ENCODE measurements at regions not wholly inside any gene's neighbourhood (a gene's known extent, or its start where the extent isn't known, plus 50 kb on each side); places are given as distances from the start of the nearest gene placed in this dataset.
A peak's percentile ranks its signal among the peaks of the same experiment; 100 is the strongest.
"Not testable (repeated sequence)": the region's sequence is repeated elsewhere in the genome, so short reads cannot be mapped to it uniquely, and the experiment has no call there.

DNA sequence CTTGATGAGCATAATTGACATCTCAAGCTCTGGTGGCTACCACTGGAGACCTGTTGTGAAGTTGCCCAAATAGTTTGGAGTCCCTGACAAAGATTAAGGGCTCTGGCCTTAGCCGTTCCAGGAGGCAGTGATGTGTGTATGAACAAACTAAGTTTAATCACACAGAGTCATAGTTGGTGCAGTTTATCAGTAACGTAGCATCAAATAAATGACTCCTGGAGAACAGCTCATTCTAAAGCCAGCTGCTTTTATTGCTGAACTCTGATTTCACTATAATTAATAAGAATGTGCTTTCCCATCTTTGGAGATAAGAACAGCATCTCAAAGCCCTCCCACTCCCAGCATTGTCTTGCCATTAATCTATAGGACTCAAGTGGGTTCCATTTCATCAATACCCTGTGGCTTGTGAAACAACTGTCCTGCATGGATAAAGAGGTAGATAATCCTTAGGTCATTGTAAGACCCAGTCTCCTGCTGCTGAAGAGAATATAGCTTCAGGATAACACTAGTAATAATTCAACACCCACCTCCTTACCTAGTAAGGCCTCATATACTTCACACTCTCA lies 211.4 kb upstream of the THUMPD2 start:
- Histone ChIP-seq H3K4me3 (no peak overlapping the region), H3K27ac (no peak overlapping the region), H3K4me1 (replicated peaks in 1 of 2) (peaks cover 0 to 11% of the 10 kb centered on the region in 2 donors)
- in situ Hi-C loops (cut with MboI; ENCODE audit: low pct_unique_long_range_greater_than_20kb in 2 of 9, low sequenced_read_pairs in 9 of 9, unreplicated experiment in 9 of 9) = no loop called here
- 0 to 100% (median 83%) methylated on average over 1 to 2 of the region's 2 CpGs; no CpG with 5 or more reads in 3 of the 10 experiments for WGBS, 10 experiments
- ATAC-seq (replicated peaks in 6 of 8) = peak in 3 of 8 experiments; percentile 29 to 76 (median 61)

DNA sequence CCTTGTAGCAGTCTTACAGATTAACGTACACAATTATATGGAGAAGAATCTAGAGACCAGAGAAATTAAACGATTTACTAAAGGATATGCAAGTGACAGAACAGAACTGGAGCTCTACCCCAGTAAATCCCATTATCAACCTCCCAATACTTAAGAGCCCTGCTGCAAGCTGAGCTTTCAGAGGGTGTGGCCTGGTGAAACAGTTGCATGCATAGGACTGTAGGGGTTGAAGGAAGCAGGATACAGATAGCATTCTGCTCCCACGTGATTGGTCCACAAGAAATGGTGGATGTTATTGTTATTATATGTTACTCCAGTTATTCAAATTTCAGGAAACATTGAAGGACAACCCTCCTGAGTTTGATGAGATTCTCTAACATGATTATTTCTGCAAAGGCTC lies 210.8 kb upstream of the THUMPD2 start:
- ATAC-seq (replicated peaks in 6 of 8) = peak in 2 of 8 experiments; percentile 40 to 51
- H3K27ac ChIP-seq = no peak overlapping the region
- in situ Hi-C loops (cut with MboI; ENCODE audit: low pct_unique_long_range_greater_than_20kb in 2 of 9, low sequenced_read_pairs in 9 of 9, unreplicated experiment in 9 of 9) = no loop called here
- WGBS, 10 experiments = 0 to 100% (median 57%) methylated on average over 1 to 3 of the region's 3 CpGs; no CpG with 5 or more reads in 1 of the 10 experiments
- H3K4me1 ChIP-seq (replicated peaks in 1 of 2) = peaks cover 0 to 11% of the 10 kb centered on the region in 2 donors
- no peak overlapping the region for H3K4me3 ChIP-seq

DNA sequence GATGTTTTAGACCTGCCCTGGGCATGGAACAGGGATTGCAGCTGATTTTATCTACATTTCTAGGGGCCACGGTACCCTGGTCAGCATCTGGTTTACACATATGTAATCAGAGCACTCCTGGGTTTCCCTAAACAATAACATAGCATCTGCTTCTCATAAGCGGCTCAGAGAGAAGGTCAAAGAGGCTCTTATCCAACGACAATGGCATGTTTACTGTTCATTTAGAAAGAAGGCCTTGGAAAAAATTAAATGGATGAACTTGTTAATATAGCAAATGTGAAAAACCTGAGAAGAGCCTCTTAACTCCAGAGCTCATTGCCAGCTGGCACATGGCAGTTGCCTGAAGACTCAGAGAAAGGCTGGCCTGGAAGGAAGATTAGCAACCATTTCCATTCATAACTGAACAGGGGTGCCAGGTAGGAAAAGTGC lies 202.8 kb upstream of the THUMPD2 start:
- no peak for ATAC-seq (replicated peaks in 6 of 8)
- in situ Hi-C loops (cut with MboI; ENCODE audit: low pct_unique_long_range_greater_than_20kb in 2 of 9, low sequenced_read_pairs in 9 of 9, unreplicated experiment in 9 of 9) = no loop called here

DNA sequence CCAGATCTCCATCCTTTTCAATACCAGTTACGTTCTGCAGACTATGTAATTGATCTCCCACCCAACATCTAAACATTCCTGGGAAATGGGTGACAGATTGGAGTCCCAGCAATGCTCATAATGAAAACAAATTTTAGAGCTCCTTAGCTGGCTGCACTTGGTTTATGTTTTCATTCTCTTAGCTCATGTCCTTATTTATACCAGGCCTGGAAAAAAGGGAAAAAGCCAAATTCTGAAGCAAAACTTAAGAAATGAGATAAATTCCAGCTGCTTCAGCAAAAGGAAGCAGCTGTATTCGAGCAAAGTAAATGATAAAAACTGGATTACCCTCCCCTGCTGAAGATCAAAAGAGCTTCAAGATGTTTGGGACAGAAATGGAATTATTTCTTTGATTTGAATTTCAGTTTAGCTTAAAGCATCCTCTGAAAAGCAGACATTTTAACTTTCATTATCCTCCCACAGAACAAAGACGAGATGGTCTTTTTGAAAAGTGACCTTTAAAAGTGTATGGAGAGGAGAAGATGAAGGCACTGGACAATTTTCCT lies 196.5 kb upstream of the THUMPD2 start:
- in situ Hi-C loops (cut with MboI; ENCODE audit: low pct_unique_long_range_greater_than_20kb in 2 of 9, low sequenced_read_pairs in 9 of 9, unreplicated experiment in 9 of 9) = no loop called here
- no peak overlapping the region for H3K4me3 ChIP-seq
- no peaks in the 10 kb centered on the region for H3K4me1 ChIP-seq (replicated peaks in 1 of 2)
- WGBS, 10 experiments = 6 to 93% (median 54%) methylated on average over 1 to 3 of the region's 3 CpGs
- no peak for ATAC-seq (replicated peaks in 6 of 8)
- no peak overlapping the region for H3K27ac ChIP-seq

More for the DNA sequence above, 202.8 kb upstream of the THUMPD2 start:
- WGBS, 10 experiments = 0 to 100% (median 71%) methylated on average over 1 to 3 of the region's 3 CpGs
- Histone ChIP-seq H3K4me1 (replicated peaks in 1 of 2) (no peaks in the 10 kb centered on the region), H3K27ac (no peak overlapping the region), H3K4me3 (no peak overlapping the region)

DNA sequence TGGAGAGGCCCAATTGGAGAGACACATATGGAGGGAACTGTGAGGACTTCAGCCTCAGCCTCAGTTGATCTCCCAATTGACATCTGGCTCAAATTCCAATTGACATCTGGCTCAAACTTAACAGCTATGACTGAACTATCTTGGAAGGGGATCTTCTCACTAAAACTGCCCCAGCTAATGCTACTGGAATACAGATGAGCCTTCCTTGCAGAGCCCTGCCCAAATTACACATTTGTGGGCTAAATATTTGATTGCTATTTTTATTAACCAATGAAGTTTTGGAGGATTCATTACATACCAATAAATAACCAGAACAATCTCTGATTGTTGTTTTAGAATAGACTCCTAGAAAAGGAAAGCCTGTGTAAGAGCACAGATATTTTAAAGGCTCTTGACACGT lies 189.0 kb upstream of the THUMPD2 start:
- 0 to 86% (median 28%) methylated on average over 1 of the region's 1 CpG; no CpG with 5 or more reads in 2 of the 10 experiments for WGBS, 10 experiments
- in situ Hi-C loops (cut with MboI; ENCODE audit: low pct_unique_long_range_greater_than_20kb in 2 of 9, low sequenced_read_pairs in 9 of 9, unreplicated experiment in 9 of 9) = no loop called here
- ATAC-seq (replicated peaks in 6 of 8) = no peak
- no peak overlapping the region for H3K4me3 ChIP-seq
- no peak overlapping the region for H3K27ac ChIP-seq
- H3K4me1 ChIP-seq (replicated peaks in 1 of 2) = no peaks in the 10 kb centered on the region

DNA sequence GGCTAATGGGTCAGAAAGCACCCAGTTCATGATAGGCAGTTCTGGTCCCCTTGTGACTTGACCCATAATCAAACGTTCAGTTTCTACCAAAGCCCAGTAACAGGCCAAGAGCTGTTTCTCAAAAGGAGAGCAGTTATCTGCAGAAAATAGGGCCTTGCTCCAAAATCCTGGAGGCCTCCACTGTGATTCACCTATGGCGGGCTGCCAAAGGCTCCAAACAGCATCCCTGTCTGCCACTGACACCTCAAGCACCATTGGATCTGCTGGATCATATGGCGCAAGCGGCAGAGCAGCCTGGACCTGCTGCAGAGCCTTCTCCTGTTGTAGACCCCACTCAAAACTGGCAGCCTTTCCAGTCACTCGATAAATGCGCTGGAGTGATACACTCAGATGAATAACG lies 181.6 kb upstream of the THUMPD2 start:
- in situ Hi-C loops (cut with MboI; ENCODE audit: low pct_unique_long_range_greater_than_20kb in 2 of 9, low sequenced_read_pairs in 9 of 9, unreplicated experiment in 9 of 9); ATAC-seq (replicated peaks in 6 of 8); H3K27ac ChIP-seq; H3K4me3 ChIP-seq; H3K4me1 ChIP-seq (replicated peaks in 1 of 2): not testable (repeated sequence)
- WGBS, 10 experiments = 17 to 100% (median 77%) methylated on average over 1 to 7 of the region's 7 CpGs; no CpG with 5 or more reads in 2 of the 10 experiments

DNA sequence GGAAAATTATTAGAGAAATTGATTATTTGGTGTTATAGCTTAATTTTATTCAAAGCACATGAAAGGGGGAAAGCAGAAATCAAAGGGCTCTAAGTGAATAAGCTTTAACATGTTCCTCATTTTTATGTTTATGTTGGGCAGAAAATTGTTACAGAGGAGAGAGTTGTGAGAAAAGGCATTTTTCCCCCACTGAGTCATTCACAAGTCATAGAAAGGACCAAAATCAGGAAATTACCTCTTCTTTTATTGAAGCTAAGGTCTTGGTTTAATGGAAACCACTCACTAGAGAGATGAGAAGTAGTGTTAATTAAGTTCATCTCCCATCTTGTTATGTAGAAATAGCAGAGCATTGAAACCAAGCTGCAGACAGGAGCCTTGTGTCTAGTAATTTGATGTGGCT lies 175.3 kb upstream of the THUMPD2 start:
- no peak overlapping the region for H3K27ac ChIP-seq
- no peak overlapping the region for H3K4me3 ChIP-seq
- no peak for ATAC-seq (replicated peaks in 6 of 8)
- H3K4me1 ChIP-seq (replicated peaks in 1 of 2) = no peaks in the 10 kb centered on the region
- in situ Hi-C loops (cut with MboI; ENCODE audit: low pct_unique_long_range_greater_than_20kb in 2 of 9, low sequenced_read_pairs in 9 of 9, unreplicated experiment in 9 of 9) = no loop called here

DNA sequence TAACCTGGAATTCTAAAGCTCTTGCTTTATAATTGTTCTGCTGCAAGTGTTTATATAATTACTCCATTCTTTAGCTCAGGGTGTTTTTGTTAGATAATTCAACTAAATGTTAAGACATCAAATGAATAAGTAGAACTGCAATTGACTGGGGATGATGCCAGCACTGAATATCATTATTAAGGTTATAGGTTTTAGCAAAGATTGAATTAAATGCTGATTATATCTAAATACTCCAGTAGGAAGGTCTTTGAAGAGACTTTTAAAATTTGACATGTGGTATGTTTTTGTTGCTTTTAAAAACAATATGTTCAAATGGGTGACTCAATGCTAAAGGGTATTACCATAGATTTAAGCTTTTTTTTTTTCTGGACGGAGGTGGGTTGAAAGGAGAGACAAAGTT lies 170.1 kb upstream of the THUMPD2 start:
- ATAC-seq (replicated peaks in 6 of 8) = no peak
- no peak overlapping the region for H3K27ac ChIP-seq
- H3K4me1 ChIP-seq (replicated peaks in 1 of 2) = no peaks in the 10 kb centered on the region
- 38 to 100% (median 88%) methylated on average over 1 of the region's 1 CpG for WGBS, 10 experiments
- in situ Hi-C loops (cut with MboI; ENCODE audit: low pct_unique_long_range_greater_than_20kb in 2 of 9, low sequenced_read_pairs in 9 of 9, unreplicated experiment in 9 of 9) = loop anchor here in 1 of 9 experiments (25.0 kb wide), 1 partner anchor 588 kb away; no protein-coding TSS in a partner anchor
- H3K4me3 ChIP-seq = no peak overlapping the region

DNA sequence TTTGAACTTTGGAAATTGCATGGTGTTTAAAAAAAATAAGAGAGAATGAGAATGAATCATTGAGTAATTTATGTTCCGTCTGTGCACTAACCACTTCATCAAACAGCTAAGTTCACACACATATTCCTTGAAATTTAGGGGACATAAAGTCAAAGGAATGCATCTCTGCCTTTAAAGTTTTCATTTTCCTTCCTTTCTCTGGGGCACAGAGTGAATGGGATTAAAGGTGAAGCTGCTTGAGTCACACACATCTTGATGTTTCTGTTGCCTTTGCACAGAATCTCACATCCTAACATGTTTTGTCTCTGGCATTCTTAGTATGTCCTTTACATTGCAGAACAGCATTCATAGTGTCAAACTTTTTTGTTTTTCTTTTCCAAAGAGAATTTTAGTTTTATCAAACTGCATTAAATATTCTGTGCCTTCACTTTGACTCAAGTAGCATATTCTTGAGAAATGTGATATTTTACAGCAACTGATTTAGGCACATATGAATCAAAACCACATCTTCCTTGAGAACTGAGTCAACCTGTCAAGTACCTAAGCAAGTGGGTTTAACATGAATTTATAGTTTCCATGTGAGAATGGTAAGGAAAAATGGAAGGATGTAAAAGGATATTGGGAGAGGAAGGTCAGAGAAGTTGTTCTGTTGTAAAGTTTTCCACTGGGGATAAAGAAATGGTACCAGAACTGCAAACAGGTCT lies 169.1 kb upstream of the THUMPD2 start:
- Histone ChIP-seq H3K4me3 (no peak overlapping the region), H3K4me1 (replicated peaks in 1 of 2) (no peaks in the 10 kb centered on the region), H3K27ac (no peak overlapping the region)
- ATAC-seq (replicated peaks in 6 of 8) = no peak
- 0 to 100% (median 85%) methylated on average over 1 of the region's 1 CpG; no CpG with 5 or more reads in 2 of the 10 experiments for WGBS, 10 experiments
- in situ Hi-C loops (cut with MboI; ENCODE audit: low pct_unique_long_range_greater_than_20kb in 2 of 9, low sequenced_read_pairs in 9 of 9, unreplicated experiment in 9 of 9) = loop anchor here in 1 of 9 experiments (25.0 kb wide), 1 partner anchor 589 kb away; no protein-coding TSS in a partner anchor

DNA sequence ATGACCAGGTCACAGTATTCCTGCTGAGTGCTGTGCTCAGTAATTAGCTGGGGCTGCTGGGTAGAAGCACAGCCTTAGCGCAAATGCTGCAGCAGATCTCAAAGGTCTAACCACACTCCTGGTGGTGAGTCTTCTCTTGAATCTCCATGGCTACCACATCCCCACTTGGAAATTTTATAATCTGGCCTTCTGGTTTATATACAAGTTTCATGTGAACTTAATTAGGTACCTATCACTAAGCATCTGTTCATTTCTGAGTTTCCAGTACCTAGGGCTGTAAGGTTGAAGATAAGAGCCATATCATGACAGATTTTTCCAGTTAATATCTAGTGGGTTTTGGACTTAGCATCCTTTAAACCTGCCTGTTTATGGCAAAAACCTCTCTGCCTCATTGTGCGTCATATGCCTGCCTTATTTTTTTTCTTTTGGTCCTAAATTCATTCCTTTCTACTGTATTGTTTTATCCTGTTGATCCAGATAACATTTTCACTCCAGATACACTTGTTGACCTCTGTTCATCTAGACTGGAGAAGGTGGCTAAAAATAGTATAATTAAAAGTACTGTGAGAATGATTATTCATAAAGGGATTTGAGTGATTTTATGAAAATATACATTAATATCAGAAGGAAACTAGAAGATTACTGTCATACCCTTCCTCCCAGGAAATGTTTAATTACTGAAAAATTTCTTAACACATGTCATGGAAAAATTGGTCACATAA lies 168.4 kb upstream of the THUMPD2 start:
- in situ Hi-C loops (cut with MboI; ENCODE audit: low pct_unique_long_range_greater_than_20kb in 2 of 9, low sequenced_read_pairs in 9 of 9, unreplicated experiment in 9 of 9) = loop anchor here in 1 of 9 experiments (25.0 kb wide), 1 partner anchor 590 kb away; no protein-coding TSS in a partner anchor
- no peak for ATAC-seq (replicated peaks in 6 of 8)
- Histone ChIP-seq H3K4me3 (no peak overlapping the region), H3K27ac (no peak overlapping the region), H3K4me1 (replicated peaks in 1 of 2) (no peaks in the 10 kb centered on the region)
- 75 to 100% (median 91%) methylated on average over 1 to 2 of the region's 2 CpGs; no CpG with 5 or more reads in 2 of the 10 experiments for WGBS, 10 experiments

DNA sequence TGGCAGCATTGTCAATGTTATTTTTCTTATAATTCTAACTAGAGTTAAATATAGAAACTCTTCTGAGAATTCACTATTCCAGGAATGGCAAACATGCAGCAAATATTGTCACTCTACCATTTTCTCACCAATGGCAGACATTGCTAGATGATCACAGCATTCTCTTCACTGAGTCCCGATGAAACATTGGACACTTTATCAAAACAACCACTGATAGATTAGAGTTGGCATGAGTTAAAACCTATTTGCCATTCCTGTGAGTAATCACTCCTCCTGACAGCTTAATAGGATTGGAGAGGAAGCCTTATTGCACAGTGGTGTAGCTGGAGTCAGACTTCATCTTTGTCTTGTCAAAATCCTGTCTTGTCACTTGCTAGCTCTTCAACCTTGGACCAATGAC lies 163.9 kb upstream of the THUMPD2 start:
- in situ Hi-C loops (cut with MboI; ENCODE audit: low pct_unique_long_range_greater_than_20kb in 2 of 9, low sequenced_read_pairs in 9 of 9, unreplicated experiment in 9 of 9) = loop anchor here in 1 of 9 experiments (25.0 kb wide), 1 partner anchor 594 kb away; no protein-coding TSS in a partner anchor
- peak in 2 of 8 experiments; percentile 10 to 25 for ATAC-seq (replicated peaks in 6 of 8)
- H3K4me3 ChIP-seq = no peak overlapping the region
- no peak overlapping the region for H3K27ac ChIP-seq
- H3K4me1 ChIP-seq (replicated peaks in 1 of 2) = no peaks in the 10 kb centered on the region
- WGBS, 10 experiments = 0 to 88% (median 60%) methylated on average over 1 of the region's 1 CpG; no CpG with 5 or more reads in 3 of the 10 experiments

DNA sequence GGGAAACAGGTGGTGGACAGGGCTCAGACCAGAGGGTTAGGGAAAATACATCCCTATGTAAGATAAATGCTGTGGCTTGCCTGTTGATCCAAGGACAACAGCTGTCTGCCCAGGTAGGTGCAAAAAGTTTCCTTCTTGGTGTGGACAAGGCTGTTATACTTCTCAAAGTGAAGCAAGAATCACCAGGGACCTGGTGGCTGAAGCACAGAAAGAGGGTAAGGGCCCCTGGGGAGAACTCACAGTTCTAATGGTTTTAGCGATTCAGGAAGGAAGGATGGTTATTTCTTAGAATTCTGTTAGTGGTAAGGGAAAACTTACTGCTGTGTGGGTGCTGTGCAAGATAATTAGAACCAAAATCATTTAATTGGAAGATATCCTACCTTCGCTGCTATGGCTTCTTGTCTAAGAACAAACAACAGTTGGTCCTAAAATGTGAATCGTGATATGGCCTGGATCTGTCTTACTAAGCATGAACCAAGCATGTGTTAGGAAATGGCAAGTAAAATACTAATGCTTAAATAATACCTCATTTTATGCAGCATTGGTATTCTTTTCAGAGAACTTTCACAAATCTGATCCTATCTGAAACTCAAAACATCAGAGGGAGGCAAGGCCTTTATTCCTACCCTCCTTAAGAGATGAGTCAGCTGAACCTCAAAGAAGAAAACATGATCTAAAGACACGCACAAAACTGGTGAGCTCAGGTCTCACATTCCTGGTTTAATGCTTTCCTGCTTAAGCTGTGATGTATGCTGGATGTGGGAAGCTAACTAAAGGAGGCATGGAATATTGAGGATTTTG lies 159.2 kb upstream of the THUMPD2 start:
- H3K4me3 ChIP-seq = no peak overlapping the region
- peaks cover 0 to 8% of the 10 kb centered on the region in 2 donors for H3K4me1 ChIP-seq (replicated peaks in 1 of 2)
- in situ Hi-C loops (cut with MboI; ENCODE audit: low pct_unique_long_range_greater_than_20kb in 2 of 9, low sequenced_read_pairs in 9 of 9, unreplicated experiment in 9 of 9) = loop anchor here in 1 of 9 experiments (25.0 kb wide), 1 partner anchor 599 kb away; no protein-coding TSS in a partner anchor
- H3K27ac ChIP-seq = no peak overlapping the region
- ATAC-seq (replicated peaks in 6 of 8) = no peak
- WGBS, 10 experiments = 23 to 100% (median 87%) methylated on average over 1 to 4 of the region's 4 CpGs

All from motor neuron (in vitro differentiated cells).